ENCODE measurements at regions not wholly inside any gene's neighbourhood (a gene's known extent, or its start where the extent isn't known, plus 50 kb on each side); places are given as distances from the start of the nearest gene placed in this dataset.

DNA sequence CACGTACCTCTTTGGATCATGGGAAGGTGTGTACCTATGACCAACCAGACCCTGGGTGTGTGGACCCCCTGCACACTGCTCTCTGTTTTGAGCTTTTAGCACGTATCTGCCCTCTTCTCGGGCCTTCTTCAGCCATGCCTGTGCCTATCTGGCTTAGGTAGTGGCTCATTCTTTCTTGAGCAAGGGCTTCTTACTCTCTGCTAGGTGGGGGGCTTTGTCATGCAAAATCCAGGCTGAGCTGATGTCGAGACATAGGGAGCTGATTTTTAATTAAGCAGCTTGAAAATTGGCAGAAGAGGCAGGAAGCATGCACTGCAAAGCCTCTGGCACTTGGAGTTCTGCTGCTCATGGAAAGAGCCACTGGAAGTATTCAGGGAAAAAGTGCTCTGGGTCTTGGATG is 181.6 kb upstream of the IRX6 start:
- H3K4me1 ChIP-seq (ENCODE audit: insufficient read depth): peaks cover 13% of the 10 kb centered on the region
- H3K27ac ChIP-seq: no peak overlapping the region
- H3K9me3 ChIP-seq (ENCODE audit: low read depth): no peaks in the 10 kb centered on the region
- DNase-seq (ENCODE audit: low spot score): no peak
- no peaks in the 10 kb centered on the region for H3K36me3 ChIP-seq (replicated peaks; ENCODE audit: insufficient read depth, low read depth)
- WGBS (ENCODE audit: low lambda C conversion rate, missing lambda C conversion rate): 86% methylated on average over 4 of the region's 4 CpGs
- no peaks in the 10 kb centered on the region for H3K9me2 ChIP-seq (replicated peaks; ENCODE audit: insufficient read depth)
- H3K4me2 ChIP-seq: no peak overlapping the region
- H3K79me2 ChIP-seq: no peaks in the 10 kb centered on the region
- no peak overlapping the region for H2AFZ ChIP-seq
- H4K20me1 ChIP-seq (ENCODE audit: insufficient read depth, poor library complexity, severe bottlenecking): no peaks in the 10 kb centered on the region
- TF ChIP-seq EZH2phosphoT487 (IDR thresholded peaks at IDR 0.05; ENCODE audit: low read depth, severe bottlenecking, unreplicated experiment): no peak
- no peak overlapping the region for H3K4me3 ChIP-seq
- H3K27me3 ChIP-seq: no peaks in the 10 kb centered on the region

GRCh38 chr16:55144651-55145050 is 179.4 kb upstream of the IRX6 start:
- no peak overlapping the region for H3K4me3 ChIP-seq
- H3K79me2 ChIP-seq: no peaks in the 10 kb centered on the region
- TF ChIP-seq, protein P1, sequence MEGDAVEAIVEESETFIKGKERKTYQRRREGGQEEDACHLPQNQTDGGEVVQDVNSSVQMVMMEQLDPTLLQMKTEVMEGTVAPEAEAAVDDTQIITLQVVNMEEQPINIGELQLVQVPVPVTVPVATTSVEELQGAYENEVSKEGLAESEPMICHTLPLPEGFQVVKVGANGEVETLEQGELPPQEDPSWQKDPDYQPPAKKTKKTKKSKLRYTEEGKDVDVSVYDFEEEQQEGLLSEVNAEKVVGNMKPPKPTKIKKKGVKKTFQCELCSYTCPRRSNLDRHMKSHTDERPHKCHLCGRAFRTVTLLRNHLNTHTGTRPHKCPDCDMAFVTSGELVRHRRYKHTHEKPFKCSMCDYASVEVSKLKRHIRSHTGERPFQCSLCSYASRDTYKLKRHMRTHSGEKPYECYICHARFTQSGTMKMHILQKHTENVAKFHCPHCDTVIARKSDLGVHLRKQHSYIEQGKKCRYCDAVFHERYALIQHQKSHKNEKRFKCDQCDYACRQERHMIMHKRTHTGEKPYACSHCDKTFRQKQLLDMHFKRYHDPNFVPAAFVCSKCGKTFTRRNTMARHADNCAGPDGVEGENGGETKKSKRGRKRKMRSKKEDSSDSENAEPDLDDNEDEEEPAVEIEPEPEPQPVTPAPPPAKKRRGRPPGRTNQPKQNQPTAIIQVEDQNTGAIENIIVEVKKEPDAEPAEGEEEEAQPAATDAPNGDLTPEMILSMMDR (IDR thresholded peaks at IDR 0.05; ENCODE audit: poor library complexity): no peak
- TF ChIP-seq EZH2 (IDR thresholded peaks at IDR 0.05; ENCODE audit: borderline replicate concordance) (no peak), EZH2phosphoT487 (IDR thresholded peaks at IDR 0.05; ENCODE audit: low read depth, severe bottlenecking, unreplicated experiment) (no peak)
- H3K9me3 ChIP-seq (ENCODE audit: low read depth): no peaks in the 10 kb centered on the region
- no peaks in the 10 kb centered on the region for H3K9me2 ChIP-seq (replicated peaks; ENCODE audit: insufficient read depth)
- H3K4me2 ChIP-seq: no peak overlapping the region
- no peak overlapping the region for H3K27ac ChIP-seq
- WGBS (ENCODE audit: low lambda C conversion rate, missing lambda C conversion rate): 89% methylated on average over 3 of the region's 3 CpGs
- H3K4me1 ChIP-seq (ENCODE audit: insufficient read depth): no peaks in the 10 kb centered on the region
- no peaks in the 10 kb centered on the region for H4K20me1 ChIP-seq (ENCODE audit: insufficient read depth, poor library complexity, severe bottlenecking)
- H3K36me3 ChIP-seq (replicated peaks; ENCODE audit: insufficient read depth, low read depth): no peaks in the 10 kb centered on the region
- DNase-seq (ENCODE audit: low spot score): no peak
- no peaks in the 10 kb centered on the region for H3K27me3 ChIP-seq
- no peak overlapping the region for H2AFZ ChIP-seq

GRCh38 chr16:55145771-55146603 is 178.0 kb upstream of the IRX6 start:
- Histone ChIP-seq H4K20me1 (ENCODE audit: insufficient read depth, poor library complexity, severe bottlenecking) (no peaks in the 10 kb centered on the region), H3K4me1 (ENCODE audit: insufficient read depth) (no peaks in the 10 kb centered on the region), H3K9me2 (replicated peaks; ENCODE audit: insufficient read depth) (no peaks in the 10 kb centered on the region), H3K27me3 (no peaks in the 10 kb centered on the region), H3K36me3 (replicated peaks; ENCODE audit: insufficient read depth, low read depth) (no peaks in the 10 kb centered on the region), H3K4me2 (no peak overlapping the region), H3K27ac (no peak overlapping the region), H3K9me3 (ENCODE audit: low read depth) (no peaks in the 10 kb centered on the region), H2AFZ (no peak overlapping the region), H3K79me2 (no peaks in the 10 kb centered on the region), H3K4me3 (no peak overlapping the region)
- TF ChIP-seq, protein P1 (IDR thresholded peaks at IDR 0.05; ENCODE audit: poor library complexity): no peak
- no peak for TF ChIP-seq EZH2 (IDR thresholded peaks at IDR 0.05; ENCODE audit: borderline replicate concordance)
- TF ChIP-seq EZH2phosphoT487 (IDR thresholded peaks at IDR 0.05; ENCODE audit: low read depth, severe bottlenecking, unreplicated experiment): no peak
- no peak for DNase-seq (ENCODE audit: low spot score)
- 94% methylated on average over 2 of the region's 2 CpGs for WGBS (ENCODE audit: low lambda C conversion rate, missing lambda C conversion rate)

DNA sequence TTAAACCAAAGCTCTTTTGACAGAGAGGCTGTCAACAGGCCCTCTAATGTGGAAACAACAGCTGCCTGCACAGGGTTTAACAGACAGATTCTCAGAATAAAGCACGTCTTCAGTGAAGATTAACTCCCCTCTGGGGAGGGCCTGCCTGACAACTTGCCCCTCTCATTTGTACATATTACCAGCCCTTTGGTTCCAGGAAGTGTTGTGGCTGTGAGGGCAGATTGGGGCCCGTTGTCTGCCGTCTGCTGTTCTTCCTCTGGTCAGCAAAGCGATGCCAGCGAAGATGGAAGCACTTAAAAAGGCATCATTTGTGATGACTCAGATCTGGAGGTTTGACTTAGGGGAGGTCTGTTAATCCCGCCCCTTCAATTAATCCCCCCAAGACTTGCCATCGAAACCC is 177.0 kb upstream of the IRX6 start:
- Histone ChIP-seq H3K4me3 (no peak overlapping the region), H3K9me3 (ENCODE audit: low read depth) (no peaks in the 10 kb centered on the region), H2AFZ (no peak overlapping the region), H3K9me2 (replicated peaks; ENCODE audit: insufficient read depth) (no peaks in the 10 kb centered on the region), H3K27ac (no peak overlapping the region), H3K4me1 (ENCODE audit: insufficient read depth) (no peaks in the 10 kb centered on the region), H3K4me2 (no peak overlapping the region), H3K36me3 (replicated peaks; ENCODE audit: insufficient read depth, low read depth) (no peaks in the 10 kb centered on the region), H3K79me2 (no peaks in the 10 kb centered on the region), H3K27me3 (no peaks in the 10 kb centered on the region), H4K20me1 (ENCODE audit: insufficient read depth, poor library complexity, severe bottlenecking) (no peaks in the 10 kb centered on the region)
- TF ChIP-seq EZH2 (IDR thresholded peaks at IDR 0.05; ENCODE audit: borderline replicate concordance) (no peak), EZH2phosphoT487 (IDR thresholded peaks at IDR 0.05; ENCODE audit: low read depth, severe bottlenecking, unreplicated experiment) (no peak)
- TF ChIP-seq, protein P1 (IDR thresholded peaks at IDR 0.05; ENCODE audit: poor library complexity): no peak
- peak; percentile 13 for DNase-seq (ENCODE audit: low spot score)
- 59% methylated on average over 7 of the region's 7 CpGs for WGBS (ENCODE audit: low lambda C conversion rate, missing lambda C conversion rate)
